ENCODE measurements at regions not wholly inside any gene's neighbourhood (a gene's known extent, or its start where the extent isn't known, plus 50 kb on each side); places are given as distances from the start of the nearest gene placed in this dataset.
"Not testable (repeated sequence)": the region's sequence is repeated elsewhere in the genome, so short reads cannot be mapped to it uniquely, and the experiment has no call there.

GRCh38 chr6:159399751-159400221 lies 230.6 kb downstream of the FNDC1 start:
- no peak for DNase-seq (ENCODE audit: low read depth)
- no peaks in the 10 kb centered on the region for H3K36me3 ChIP-seq (ENCODE audit: control insufficient read depth, insufficient read depth, low read length)
- no peaks in the 10 kb centered on the region for H3K27me3 ChIP-seq (ENCODE audit: control insufficient read depth, insufficient read depth, low read length)
- no peak for TF ChIP-seq CTCF (IDR thresholded peaks at IDR 0.05; ENCODE audit: insufficient read depth, low read length, poor library complexity, severe bottlenecking)
- no peak overlapping the region for H3K4me3 ChIP-seq (ENCODE audit: low read depth, low read length)

DNA sequence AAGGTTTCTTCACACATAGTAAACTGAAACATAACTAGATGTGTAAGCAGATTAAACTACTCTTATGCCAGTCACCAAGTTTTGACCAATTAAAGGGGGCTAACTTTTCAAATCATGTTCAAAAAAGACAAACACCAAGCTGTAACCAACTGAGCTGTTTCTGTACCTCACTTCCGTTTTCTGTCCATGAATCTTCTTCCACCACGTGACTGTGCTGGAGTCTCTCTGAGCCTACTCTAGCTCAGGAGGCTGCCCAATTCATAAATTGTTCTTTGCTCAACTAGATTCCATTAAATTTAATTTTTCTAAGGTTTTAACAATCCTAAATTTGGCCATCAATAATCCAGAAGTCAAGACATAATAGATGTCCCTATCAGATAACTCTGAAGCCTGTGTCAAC lies 229.4 kb downstream of the FNDC1 start:
- TF ChIP-seq CTCF (IDR thresholded peaks at IDR 0.05; ENCODE audit: insufficient read depth, low read length, poor library complexity, severe bottlenecking), result no peak
- Histone ChIP-seq H3K27me3 (ENCODE audit: control insufficient read depth, insufficient read depth, low read length) (no peaks in the 10 kb centered on the region), H3K4me3 (ENCODE audit: low read depth, low read length) (no peak overlapping the region), H3K36me3 (ENCODE audit: control insufficient read depth, insufficient read depth, low read length) (no peaks in the 10 kb centered on the region)
- DNase-seq (ENCODE audit: low read depth), result no peak

GRCh38 chr6:159397753-159398152 lies 228.6 kb downstream of the FNDC1 start:
- no peak for TF ChIP-seq CTCF (IDR thresholded peaks at IDR 0.05; ENCODE audit: insufficient read depth, low read length, poor library complexity, severe bottlenecking)
- no peak overlapping the region for H3K4me3 ChIP-seq (ENCODE audit: low read depth, low read length)
- H3K36me3 ChIP-seq (ENCODE audit: control insufficient read depth, insufficient read depth, low read length), result no peaks in the 10 kb centered on the region
- DNase-seq (ENCODE audit: low read depth), result no peak
- no peaks in the 10 kb centered on the region for H3K27me3 ChIP-seq (ENCODE audit: control insufficient read depth, insufficient read depth, low read length)

GRCh38 chr6:159395609-159396008 lies 226.4 kb downstream of the FNDC1 start:
- TF ChIP-seq CTCF (IDR thresholded peaks at IDR 0.05; ENCODE audit: insufficient read depth, low read length, poor library complexity, severe bottlenecking), result no peak
- DNase-seq (ENCODE audit: low read depth), result no peak
- Histone ChIP-seq H3K27me3 (ENCODE audit: control insufficient read depth, insufficient read depth, low read length) (no peaks in the 10 kb centered on the region), H3K4me3 (ENCODE audit: low read depth, low read length) (no peak overlapping the region), H3K36me3 (ENCODE audit: control insufficient read depth, insufficient read depth, low read length) (no peaks in the 10 kb centered on the region)

GRCh38 chr6:159392695-159393094 lies 223.5 kb downstream of the FNDC1 start:
- H3K4me3 ChIP-seq (ENCODE audit: low read depth, low read length); H3K27me3 ChIP-seq (ENCODE audit: control insufficient read depth, insufficient read depth, low read length); H3K36me3 ChIP-seq (ENCODE audit: control insufficient read depth, insufficient read depth, low read length); DNase-seq (ENCODE audit: low read depth): not testable (repeated sequence)

DNA sequence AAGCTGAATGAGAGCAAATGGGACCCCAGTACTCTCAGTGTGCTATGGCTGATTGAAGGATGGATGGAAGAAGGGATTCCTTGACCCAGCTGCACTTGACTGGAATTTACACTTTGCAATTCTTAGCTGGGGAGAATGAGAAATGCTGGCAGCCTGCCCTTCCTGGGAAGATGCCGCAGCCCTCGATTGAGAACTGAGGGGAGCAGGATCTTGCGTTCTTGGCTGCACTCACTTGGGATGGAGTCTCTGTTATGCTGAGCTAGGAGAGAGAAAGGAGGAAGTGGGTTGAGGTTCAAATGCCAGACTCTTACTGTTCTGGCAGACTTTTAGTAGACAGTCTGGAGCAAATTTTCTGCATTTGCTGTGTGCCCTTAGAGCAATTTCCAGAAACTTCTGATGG lies 221.2 kb downstream of the FNDC1 start:
- Histone ChIP-seq H3K36me3 (ENCODE audit: control insufficient read depth, insufficient read depth, low read length) (no peaks in the 10 kb centered on the region), H3K27me3 (ENCODE audit: control insufficient read depth, insufficient read depth, low read length) (no peaks in the 10 kb centered on the region), H3K4me3 (ENCODE audit: low read depth, low read length) (no peak overlapping the region)
- DNase-seq (ENCODE audit: low read depth), result no peak
- TF ChIP-seq CTCF (IDR thresholded peaks at IDR 0.05; ENCODE audit: insufficient read depth, low read length, poor library complexity, severe bottlenecking), result no peak

All from kidney epithelial cell (primary cell).